Spleen (tissue), 7 donors: ENCODE measurements at regions not wholly inside any gene's neighbourhood (a gene's known extent, or its start where the extent isn't known, plus 50 kb on each side); places are given as distances from the start of the nearest gene placed in this dataset.

ENCODE experiments used
- CTCF ChIP-seq, 11 experiments: fragments of 200-600 bp in 7 of 11; fragments of 450-650 bp in 4 of 11; sonication (generic) in 4 of 11; IDR thresholded peaks in 8 of 11; conservative IDR thresholded peaks in 3 of 11; 1 replicate in 7 of 11; 2 replicates in 4 of 11; pipeline versions ENCODE4 v1.4.0 to v1.8.0; 2016 to 2021; ENCODE audit warnings: antibody characterized with exemption in 11 of 11, inconsistent platforms in 4 of 11, mild to moderate bottlenecking in 1 of 11
- POLR2A ChIP-seq, 3 donors: fragments of 450-650 bp; IDR thresholded peaks; one replicate each; pipeline ENCODE4 v1.5.1; 2017; ENCODE audit warnings: antibody characterized with exemption in 3 of 3, mild to moderate bottlenecking in 1 of 3
- POLR2AphosphoS5 ChIP-seq, 3 donors: sonication (generic); formaldehyde crosslinking; IDR thresholded peaks; one replicate each; pipeline ENCODE4 v1.5.1; 2017; ENCODE audit warnings: antibody characterized with exemption in 3 of 3
- donor health status: DM: no; HTN: no; CAD: no; lungs with moderate emphysema.
- donor health status: DM: no; HTN: no; CAD: no.
- donor health status: DM: no; HTN: no; CAD: no.

- TF ChIP-seq POLR2AphosphoS5 (IDR thresholded peaks at IDR 0.05) (no peak), CTCF (IDR thresholded peaks at IDR 0.05 in 8 of 11, conservative IDR thresholded peaks at IDR 0.05 in 3 of 11) (no peak), POLR2A (IDR thresholded peaks at IDR 0.05) (no peak)
Measured at GRCh38 chr12:107283652-107284051, 190.3 kb upstream of the CRY1 start.
